Tibial artery (tissue), 4 donors: ENCODE measurements at regions not wholly inside any gene's neighbourhood (a gene's known extent, or its start where the extent isn't known, plus 50 kb on each side); places are given as distances from the start of the nearest gene placed in this dataset.

Experiments
- DNase-seq, 2 donors: peaks; one replicate each; pipeline ENCODE4 v3.0.0-alpha.2; 2019
- H3K27ac ChIP-seq, 2 donors: fragments of 200-600 bp; sonication (generic) in 1 of 2; 1 replicate in 1 of 2; 2 replicates in 1 of 2; pipeline ENCODE4 v1.5.1; 2018 to 2019; ENCODE audit warnings: mild to moderate bottlenecking in 1 of 2
- H3K27me3 ChIP-seq, 2 donors: fragments of 200-600 bp; sonication (generic) in 1 of 2; one replicate each; pipeline versions ENCODE4 v1.5.1 to v1.6.0; 2016 to 2019
- H3K36me3 ChIP-seq, 3 donors: fragments of 200-600 bp; sonication (generic) in 2 of 3; one replicate each; pipeline ENCODE4 v1.5.1; 2016 to 2019; ENCODE audit warnings: mild to moderate bottlenecking in 2 of 3
- H3K4me1 ChIP-seq, 4 donors: fragments of 200-600 bp; sonication (generic) in 2 of 4; 1 replicate in 3 of 4; 2 replicates in 1 of 4; pipeline ENCODE4 v1.5.1; 2016 to 2019
- H3K4me3 ChIP-seq, 2 donors: fragments of 200-600 bp; sonication (generic) in 1 of 2; 1 replicate in 1 of 2; 2 replicates in 1 of 2; pipeline ENCODE4 v1.5.1; 2018 to 2019; ENCODE audit warnings: mild to moderate bottlenecking in 2 of 2
- H3K9me3 ChIP-seq, 3 donors: fragments of 200-600 bp; sonication (generic) in 1 of 3; one replicate each; pipeline ENCODE4 v1.5.1; 2016 to 2019
- intact Hi-C: fragments of 100-400 bp; cut with DNase I; formaldehyde crosslinking; loops from one replicate; pipeline ENCODE4 v1.15.0; 2023; ENCODE audit warnings: low total_unique reads
- TF ChIP-seq, protein P1 (sequence below), 2 experiments: fragments of 200-600 bp in 1 of 2; fragments of 450-650 bp in 1 of 2; IDR thresholded peaks; one replicate each; pipeline ENCODE4 v1.5.1; 2017 to 2019; ENCODE audit warnings: antibody characterized with exemption in 2 of 2, mild to moderate bottlenecking in 1 of 2, moderate library complexity in 1 of 2

DNA sequence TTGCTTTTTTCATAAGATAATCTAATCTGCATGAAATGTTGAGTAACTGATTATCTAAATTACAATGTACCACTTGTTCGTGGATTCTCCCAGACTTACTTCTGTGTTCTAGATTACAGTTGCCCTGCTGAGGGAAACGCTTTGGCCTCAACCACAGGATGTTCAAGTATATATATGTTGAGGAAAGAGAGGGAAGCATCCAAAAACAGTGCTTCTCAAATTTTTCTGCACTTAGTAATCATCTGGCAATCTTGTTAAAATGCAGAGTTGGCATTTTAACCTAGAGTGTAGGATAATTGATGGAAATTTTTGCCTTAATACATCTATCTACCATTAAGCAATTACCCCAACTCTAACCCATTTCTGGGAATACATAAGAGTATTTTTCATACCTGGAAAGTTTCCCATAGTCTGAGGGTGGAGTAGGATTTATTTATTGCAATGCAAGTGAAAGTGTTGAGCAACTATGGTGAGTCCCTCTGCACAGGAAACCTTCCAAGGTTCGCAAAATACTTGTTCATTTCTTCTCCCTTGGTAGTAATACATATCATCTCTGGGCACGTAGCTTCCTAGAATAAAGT, 59.6 kb upstream of the C1GALT1 start:
- TF ChIP-seq, protein P1, sequence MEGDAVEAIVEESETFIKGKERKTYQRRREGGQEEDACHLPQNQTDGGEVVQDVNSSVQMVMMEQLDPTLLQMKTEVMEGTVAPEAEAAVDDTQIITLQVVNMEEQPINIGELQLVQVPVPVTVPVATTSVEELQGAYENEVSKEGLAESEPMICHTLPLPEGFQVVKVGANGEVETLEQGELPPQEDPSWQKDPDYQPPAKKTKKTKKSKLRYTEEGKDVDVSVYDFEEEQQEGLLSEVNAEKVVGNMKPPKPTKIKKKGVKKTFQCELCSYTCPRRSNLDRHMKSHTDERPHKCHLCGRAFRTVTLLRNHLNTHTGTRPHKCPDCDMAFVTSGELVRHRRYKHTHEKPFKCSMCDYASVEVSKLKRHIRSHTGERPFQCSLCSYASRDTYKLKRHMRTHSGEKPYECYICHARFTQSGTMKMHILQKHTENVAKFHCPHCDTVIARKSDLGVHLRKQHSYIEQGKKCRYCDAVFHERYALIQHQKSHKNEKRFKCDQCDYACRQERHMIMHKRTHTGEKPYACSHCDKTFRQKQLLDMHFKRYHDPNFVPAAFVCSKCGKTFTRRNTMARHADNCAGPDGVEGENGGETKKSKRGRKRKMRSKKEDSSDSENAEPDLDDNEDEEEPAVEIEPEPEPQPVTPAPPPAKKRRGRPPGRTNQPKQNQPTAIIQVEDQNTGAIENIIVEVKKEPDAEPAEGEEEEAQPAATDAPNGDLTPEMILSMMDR (IDR thresholded peaks at IDR 0.05), result no peak
- Histone ChIP-seq H3K27ac (peak overlapping the region in 1 of 2 donors; percentile 2), H3K27me3 (no peaks in the 10 kb centered on the region), H3K4me1 (peaks cover 0 to 15% (median 10%) of the 10 kb centered on the region in 4 donors), H3K36me3 (no peaks in the 10 kb centered on the region), H3K9me3 (no peaks in the 10 kb centered on the region), H3K4me3 (no peak overlapping the region)
- intact Hi-C loops, result no loop called here
- DNase-seq, result no peak

DNA sequence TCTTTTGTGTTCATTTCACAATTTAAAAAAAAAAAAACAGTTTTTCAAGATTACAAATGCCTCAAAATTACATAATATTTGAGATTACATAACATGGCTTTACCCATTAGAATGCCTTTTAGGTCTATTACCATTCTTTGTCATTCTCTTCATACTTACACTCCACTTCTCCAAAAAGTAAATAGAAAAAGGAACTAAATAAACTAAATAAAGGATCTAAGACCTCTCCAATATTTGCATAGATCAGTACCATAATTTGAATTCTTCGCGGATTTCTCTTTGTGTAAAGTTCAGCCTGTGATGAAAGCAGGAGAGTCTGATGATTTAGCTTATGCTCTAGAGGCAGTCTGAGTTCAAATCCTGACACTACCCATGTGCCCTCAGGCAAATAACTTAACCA, 56.4 kb upstream of the C1GALT1 start:
- no peaks in the 10 kb centered on the region for H3K9me3 ChIP-seq
- H3K27ac ChIP-seq, result no peak overlapping the region
- intact Hi-C loops, result no loop called here
- no peaks in the 10 kb centered on the region for H3K36me3 ChIP-seq
- no peaks in the 10 kb centered on the region for H3K27me3 ChIP-seq
- no peak for DNase-seq
- no peak overlapping the region for H3K4me3 ChIP-seq
- TF ChIP-seq, protein P1 (IDR thresholded peaks at IDR 0.05), result no peak
- H3K4me1 ChIP-seq, result peaks cover 0 to 15% (median 10%) of the 10 kb centered on the region in 4 donors

DNA sequence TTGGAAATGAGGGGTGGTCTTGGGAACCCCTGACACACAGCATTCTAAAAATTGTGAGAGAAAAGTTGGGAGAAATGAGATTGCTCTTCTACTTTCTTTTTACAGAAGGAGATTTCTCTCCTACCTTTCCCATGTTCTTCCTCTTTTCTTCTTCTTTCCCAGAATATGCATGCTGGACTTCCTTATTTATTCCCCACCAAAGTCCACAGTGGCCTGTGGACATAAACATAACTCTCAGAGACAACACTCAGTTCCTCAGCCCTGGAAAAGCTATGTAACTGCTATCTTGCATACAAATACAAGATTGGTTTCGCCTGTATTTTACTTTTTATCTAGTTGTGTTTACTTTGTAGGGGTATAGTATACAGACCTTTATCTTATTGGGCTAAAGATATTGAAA, 54.6 kb upstream of the C1GALT1 start:
- Histone ChIP-seq H3K4me3 (no peak overlapping the region), H3K9me3 (no peaks in the 10 kb centered on the region), H3K27me3 (no peaks in the 10 kb centered on the region), H3K4me1 (peaks cover 0 to 10% (median 4%) of the 10 kb centered on the region in 4 donors), H3K36me3 (no peaks in the 10 kb centered on the region), H3K27ac (no peak overlapping the region)
- DNase-seq, result no peak
- TF ChIP-seq, protein P1 (IDR thresholded peaks at IDR 0.05), result no peak
- intact Hi-C loops, result no loop called here

DNA sequence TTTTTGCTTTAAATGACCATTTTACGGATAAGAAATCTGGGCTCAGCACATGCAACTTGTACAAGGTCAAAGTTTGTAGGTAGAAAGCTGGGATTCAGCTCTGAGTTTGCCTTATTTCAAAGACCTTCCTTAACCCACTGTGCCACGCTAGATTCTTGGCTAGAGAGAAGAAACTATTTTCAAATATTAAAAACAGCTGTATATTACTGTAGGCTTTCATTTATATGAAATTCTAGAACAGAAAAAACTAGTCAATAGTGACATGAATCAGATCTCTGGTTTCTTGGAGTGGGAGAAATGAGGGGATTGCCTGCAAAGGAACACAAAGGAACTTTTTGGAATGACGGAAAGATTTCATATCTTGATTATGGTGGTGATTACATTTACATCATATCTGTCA, 53.0 kb upstream of the C1GALT1 start:
- Histone ChIP-seq H3K4me3 (no peak overlapping the region), H3K27ac (no peak overlapping the region), H3K27me3 (no peaks in the 10 kb centered on the region), H3K9me3 (no peaks in the 10 kb centered on the region), H3K36me3 (no peaks in the 10 kb centered on the region), H3K4me1 (no peaks in the 10 kb centered on the region)
- intact Hi-C loops, result no loop called here
- no peak for DNase-seq
- TF ChIP-seq, protein P1 (IDR thresholded peaks at IDR 0.05), result no peak

DNA sequence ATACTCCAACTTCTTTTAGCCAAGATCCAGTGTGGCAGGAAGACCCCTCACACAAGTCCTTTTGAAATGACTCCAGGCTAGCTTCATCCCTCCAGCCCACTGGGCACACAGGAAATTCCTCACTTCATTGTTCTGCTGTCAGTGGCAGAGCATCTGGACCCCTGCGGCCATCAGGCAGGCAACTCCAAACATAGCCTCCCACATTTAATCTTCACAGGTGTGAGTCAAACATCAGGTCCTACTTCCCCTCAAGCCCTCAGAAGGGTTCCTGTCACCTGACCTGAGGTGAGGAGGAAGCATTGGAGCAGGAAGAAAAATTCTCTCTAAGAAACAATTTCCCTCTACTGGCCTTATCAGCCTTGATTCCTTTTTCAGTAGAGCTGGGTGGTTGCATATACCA, 51.1 kb upstream of the C1GALT1 start:
- DNase-seq, result no peak
- no peak overlapping the region for H3K4me3 ChIP-seq
- H3K4me1 ChIP-seq, result peaks cover 0 to 5% (median 0%) of the 10 kb centered on the region in 4 donors
- TF ChIP-seq, protein P1 (IDR thresholded peaks at IDR 0.05), result no peak
- H3K9me3 ChIP-seq, result no peaks in the 10 kb centered on the region
- no peak overlapping the region for H3K27ac ChIP-seq
- H3K27me3 ChIP-seq, result no peaks in the 10 kb centered on the region
- H3K36me3 ChIP-seq, result no peaks in the 10 kb centered on the region
- intact Hi-C loops, result no loop called here
